H1 (cell line): ENCODE measurements at regions not wholly inside any gene's neighbourhood (a gene's known extent, or its start where the extent isn't known, plus 50 kb on each side); places are given as distances from the start of the nearest gene placed in this dataset.

Experiments
- BCL11A ChIP-seq, 2 experiments: IDR thresholded peaks; one replicate each; pipeline ENCODE4 v1.6.1; 2011; ENCODE audit warnings: low read depth in 2 of 2, low read length in 2 of 2, mild to moderate bottlenecking in 2 of 2
- EZH2 ChIP-seq: fragments of 200-600 bp; sonication (generic); IDR thresholded peaks from 2 replicates; pipeline ENCODE4 v1.7.1; 2012; ENCODE audit warnings: low read depth, mild to moderate bottlenecking, moderate library complexity, low read length, inconsistent platforms; ENCODE audit not compliant: severe bottlenecking
- SUZ12 ChIP-seq: fragments of 200-600 bp; sonication (generic); IDR thresholded peaks from 2 replicates; pipeline ENCODE4 v1.6.1; 2012; ENCODE audit warnings: mild to moderate bottlenecking, inconsistent platforms, low read length, moderate library complexity, mixed read lengths

DNA sequence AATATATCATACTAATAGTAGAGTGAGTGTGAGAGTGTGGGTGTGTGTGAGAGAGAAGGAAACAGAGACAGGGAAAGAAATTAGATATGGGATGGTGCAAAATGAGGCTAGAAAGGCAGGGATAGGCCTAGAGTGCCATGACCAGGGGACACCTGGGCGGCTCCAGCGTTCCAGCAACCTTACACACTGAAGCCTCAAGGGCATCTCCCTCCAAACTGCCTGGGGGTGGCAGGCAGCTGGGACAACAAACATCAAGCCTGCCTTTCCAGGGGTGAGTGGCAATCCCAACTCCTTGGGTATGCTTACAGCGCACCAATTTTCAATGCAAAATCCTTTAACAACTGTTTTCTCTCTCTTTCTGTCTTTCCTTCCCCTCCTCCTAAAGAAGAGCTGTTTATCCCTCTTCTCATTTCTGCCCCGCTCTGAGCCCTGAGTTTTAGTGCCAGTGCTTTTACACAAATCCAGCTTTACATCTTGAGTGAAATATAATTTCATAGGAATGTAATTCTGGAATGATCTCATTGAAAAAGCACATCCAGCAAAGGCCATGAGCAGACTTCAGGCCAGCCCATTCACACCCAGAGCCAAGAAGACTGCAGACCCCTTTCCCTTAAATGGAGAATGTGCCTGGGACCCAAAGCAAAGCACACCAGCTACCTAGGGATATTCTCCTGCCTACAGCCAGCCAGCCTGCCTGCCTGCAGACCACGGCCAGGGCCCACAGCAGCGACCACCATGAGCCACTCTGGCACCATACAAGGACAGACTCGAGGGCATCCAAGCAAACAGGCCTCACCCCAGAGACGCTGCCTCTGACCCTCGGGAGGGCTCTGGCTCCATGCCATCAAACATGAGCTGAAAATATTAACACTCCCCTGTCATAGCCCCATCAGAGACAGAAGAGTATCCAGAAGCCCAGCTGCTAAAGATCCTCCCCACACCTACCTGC is 90.3 kb downstream of the RPL27A start (continued):
- TF ChIP-seq EZH2 (no peak), BCL11A (IDR thresholded peaks at IDR 0.05; ENCODE audit: low read depth in 2 of 2, low read length in 2 of 2) (no peak), SUZ12 (no peak)
